ENCODE measurements at regions not wholly inside any gene's neighbourhood (a gene's known extent, or its start where the extent isn't known, plus 50 kb on each side); places are given as distances from the start of the nearest gene placed in this dataset.

DNA sequence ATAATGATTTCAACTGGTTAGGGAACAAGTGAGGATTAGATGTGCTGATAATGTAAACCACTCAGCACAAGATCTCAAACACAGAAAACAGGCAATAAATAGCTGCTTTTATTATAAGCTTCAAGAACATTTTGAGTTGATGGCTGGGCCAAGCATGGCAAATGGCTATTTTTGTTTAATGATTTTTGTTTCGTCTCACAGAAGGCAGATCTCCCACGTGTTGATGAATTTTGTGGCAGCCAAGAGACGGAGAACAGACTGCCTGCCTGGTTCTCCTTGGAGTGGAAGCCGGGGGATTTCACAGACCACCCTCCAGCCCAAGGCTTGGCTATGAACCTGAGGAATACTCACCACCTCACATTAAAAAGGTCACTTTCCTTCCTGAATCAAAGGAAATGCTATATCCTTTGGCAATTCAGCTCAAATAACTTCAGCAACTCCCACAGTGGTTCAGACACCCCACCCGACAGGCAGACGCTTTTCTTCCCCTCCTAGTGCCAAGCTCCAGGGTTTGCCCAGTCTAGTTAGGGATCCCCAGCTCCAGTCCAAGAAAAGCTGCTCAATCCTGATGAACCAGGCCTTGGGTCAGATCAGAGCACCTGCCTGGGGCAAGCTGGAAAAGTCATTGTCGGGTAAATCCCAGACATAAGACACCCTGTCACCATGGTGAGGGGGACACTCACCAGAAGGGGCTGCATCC, 593.5 kb downstream of the TOX3 start:
- DNase-seq = no peak
- no peaks in the 10 kb centered on the region for H3K36me3 Mint-ChIP-seq (ENCODE audit: low read depth)
- peaks cover 62% of the 10 kb centered on the region for H3K4me1 Mint-ChIP-seq
- peak overlapping the region; percentile 87 for H3K27ac Mint-ChIP-seq
- no peak overlapping the region for H3K4me3 Mint-ChIP-seq
- H3K27me3 Mint-ChIP-seq (ENCODE audit: low read depth, poor library complexity) = no peaks in the 10 kb centered on the region
- TF ChIP-seq, protein P1, sequence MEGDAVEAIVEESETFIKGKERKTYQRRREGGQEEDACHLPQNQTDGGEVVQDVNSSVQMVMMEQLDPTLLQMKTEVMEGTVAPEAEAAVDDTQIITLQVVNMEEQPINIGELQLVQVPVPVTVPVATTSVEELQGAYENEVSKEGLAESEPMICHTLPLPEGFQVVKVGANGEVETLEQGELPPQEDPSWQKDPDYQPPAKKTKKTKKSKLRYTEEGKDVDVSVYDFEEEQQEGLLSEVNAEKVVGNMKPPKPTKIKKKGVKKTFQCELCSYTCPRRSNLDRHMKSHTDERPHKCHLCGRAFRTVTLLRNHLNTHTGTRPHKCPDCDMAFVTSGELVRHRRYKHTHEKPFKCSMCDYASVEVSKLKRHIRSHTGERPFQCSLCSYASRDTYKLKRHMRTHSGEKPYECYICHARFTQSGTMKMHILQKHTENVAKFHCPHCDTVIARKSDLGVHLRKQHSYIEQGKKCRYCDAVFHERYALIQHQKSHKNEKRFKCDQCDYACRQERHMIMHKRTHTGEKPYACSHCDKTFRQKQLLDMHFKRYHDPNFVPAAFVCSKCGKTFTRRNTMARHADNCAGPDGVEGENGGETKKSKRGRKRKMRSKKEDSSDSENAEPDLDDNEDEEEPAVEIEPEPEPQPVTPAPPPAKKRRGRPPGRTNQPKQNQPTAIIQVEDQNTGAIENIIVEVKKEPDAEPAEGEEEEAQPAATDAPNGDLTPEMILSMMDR (IDR thresholded peaks at IDR 0.05) = no peak
- no peaks in the 10 kb centered on the region for H3K9me3 Mint-ChIP-seq

- Mint-ChIP-seq H3K9me3 (no peaks in the 10 kb centered on the region), H3K4me3 (peak overlapping the region; percentile 0), H3K27ac (peak overlapping the region; percentile 81), H3K4me1 (peaks cover 59% of the 10 kb centered on the region), H3K27me3 (ENCODE audit: low read depth, poor library complexity) (no peaks in the 10 kb centered on the region), H3K36me3 (ENCODE audit: low read depth) (no peaks in the 10 kb centered on the region)
- TF ChIP-seq, protein P1 (IDR thresholded peaks at IDR 0.05) = no peak
- DNase-seq = no peak
Observed at GRCh38 chr16:51952500-51952899, 594.4 kb downstream of the TOX3 start.

DNA sequence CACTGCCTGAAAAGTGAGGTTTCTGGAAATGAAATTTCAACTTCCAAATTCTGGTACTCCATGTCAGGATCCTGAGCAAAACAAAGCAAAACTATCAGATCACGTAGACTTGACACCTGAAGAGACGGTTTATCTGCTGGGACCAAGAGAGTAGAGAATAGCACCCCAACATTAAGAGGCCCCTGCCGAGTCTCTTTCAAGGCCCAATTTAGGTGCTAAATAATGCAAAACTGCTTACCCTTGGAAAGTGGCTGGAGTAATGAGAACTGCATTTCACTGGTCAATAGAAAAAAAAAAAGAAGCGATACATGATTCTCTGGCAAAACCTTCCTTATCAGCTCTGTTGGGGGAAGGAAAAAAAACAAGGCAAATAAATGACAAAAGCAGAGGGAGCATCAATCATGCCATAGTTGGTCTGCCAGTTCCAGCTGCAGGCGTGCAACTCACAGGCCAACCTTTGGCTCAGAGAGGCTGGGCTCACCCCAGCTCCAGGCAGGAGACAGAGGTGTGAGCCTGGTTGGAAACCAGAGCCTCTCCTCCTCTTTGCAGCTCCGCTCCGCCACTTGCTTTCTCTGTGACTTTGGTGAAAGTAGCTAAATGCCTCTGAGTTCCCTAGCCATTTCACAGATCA, 595.2 kb downstream of the TOX3 start:
- Mint-ChIP-seq H3K4me3 (peak overlapping the region; percentile 0), H3K27me3 (ENCODE audit: low read depth, poor library complexity) (no peaks in the 10 kb centered on the region), H3K36me3 (ENCODE audit: low read depth) (no peaks in the 10 kb centered on the region), H3K9me3 (no peaks in the 10 kb centered on the region), H3K4me1 (peaks cover 64% of the 10 kb centered on the region), H3K27ac (peak overlapping the region; percentile 81)
- TF ChIP-seq, protein P1 (IDR thresholded peaks at IDR 0.05) = no peak
- DNase-seq = peak; percentile 51

GRCh38 chr16:51950118-51950780, 596.7 kb downstream of the TOX3 start:
- no peak overlapping the region for H3K27ac Mint-ChIP-seq
- DNase-seq = no peak
- no peaks in the 10 kb centered on the region for H3K9me3 Mint-ChIP-seq
- H3K4me1 Mint-ChIP-seq = peaks cover 70% of the 10 kb centered on the region
- H3K27me3 Mint-ChIP-seq (ENCODE audit: low read depth, poor library complexity) = no peaks in the 10 kb centered on the region
- H3K4me3 Mint-ChIP-seq = no peak overlapping the region
- TF ChIP-seq, protein P1 (IDR thresholded peaks at IDR 0.05) = no peak
- H3K36me3 Mint-ChIP-seq (ENCODE audit: low read depth) = no peaks in the 10 kb centered on the region

- Mint-ChIP-seq H3K4me1 (peaks cover 77% of the 10 kb centered on the region), H3K9me3 (no peaks in the 10 kb centered on the region), H3K4me3 (no peak overlapping the region), H3K27ac (peak overlapping the region; percentile 83), H3K27me3 (ENCODE audit: low read depth, poor library complexity) (no peaks in the 10 kb centered on the region), H3K36me3 (ENCODE audit: low read depth) (no peaks in the 10 kb centered on the region)
- DNase-seq = no peak
- TF ChIP-seq, protein P1 (IDR thresholded peaks at IDR 0.05) = no peak
Observed at GRCh38 chr16:51949282-51949681, 597.7 kb downstream of the TOX3 start.
